HPDE6-E6E7 (cell line): ENCODE measurements at regions not wholly inside any gene's neighbourhood (a gene's known extent, or its start where the extent isn't known, plus 50 kb on each side); places are given as distances from the start of the nearest gene placed in this dataset.
"Not testable (repeated sequence)": the region's sequence is repeated elsewhere in the genome, so short reads cannot be mapped to it uniquely, and the experiment has no call there.

Experiments
- DNase-seq: peaks from one replicate; pipeline ENCODE4 v3.0.0; 2011; ENCODE audit warnings: missing footprints; ENCODE audit errors: extremely low spot score

DNA sequence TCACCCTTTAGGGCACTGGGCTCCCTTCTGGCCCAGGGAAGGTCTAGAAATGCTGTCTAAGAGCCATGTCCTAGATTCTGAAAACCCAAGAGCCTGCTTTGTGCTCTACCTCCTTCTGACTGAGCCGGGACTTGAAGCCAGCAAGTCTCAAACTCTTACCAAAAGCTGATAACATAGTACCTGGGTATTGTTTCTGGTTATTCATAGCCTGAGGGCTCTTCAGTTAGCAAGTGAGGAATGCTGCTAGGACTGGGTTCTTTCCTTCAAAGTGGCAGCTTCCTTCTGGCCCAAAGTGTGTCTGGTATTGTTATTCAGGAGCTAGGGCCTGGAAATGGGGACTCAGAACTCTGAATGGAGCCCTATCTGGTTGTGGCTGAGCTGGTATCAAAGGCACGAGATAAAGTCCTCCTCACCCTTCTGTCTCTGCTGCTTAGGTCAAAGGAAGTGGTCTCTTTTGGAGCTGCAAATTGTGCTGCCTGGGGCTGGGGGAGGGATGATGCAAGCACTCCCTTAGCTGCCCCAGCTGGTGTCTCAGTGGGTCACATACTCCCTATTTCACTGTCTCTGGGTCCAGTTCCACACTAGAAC lies 696.0 kb upstream of the CCDC179 start:
- no peak for DNase-seq

DNA sequence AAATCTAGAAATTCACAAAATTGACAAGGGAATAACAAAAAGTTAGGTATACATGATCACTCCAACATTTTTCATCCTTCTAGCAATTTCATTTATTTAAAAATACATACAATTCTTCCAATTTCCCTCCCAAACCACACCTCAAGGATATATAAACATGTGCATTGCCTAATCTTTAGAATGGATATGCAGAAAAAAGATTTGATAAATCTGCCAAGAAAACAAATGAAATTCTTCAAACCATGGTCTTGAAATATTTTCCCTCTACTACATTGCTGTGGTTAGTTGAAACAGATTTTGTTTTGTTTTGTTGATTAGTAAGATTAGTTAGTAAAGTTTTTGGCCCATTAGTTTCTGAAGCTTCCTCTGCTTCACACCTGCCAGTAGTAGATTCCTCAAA lies 703.3 kb upstream of the CCDC179 start:
- DNase-seq: no peak

DNA sequence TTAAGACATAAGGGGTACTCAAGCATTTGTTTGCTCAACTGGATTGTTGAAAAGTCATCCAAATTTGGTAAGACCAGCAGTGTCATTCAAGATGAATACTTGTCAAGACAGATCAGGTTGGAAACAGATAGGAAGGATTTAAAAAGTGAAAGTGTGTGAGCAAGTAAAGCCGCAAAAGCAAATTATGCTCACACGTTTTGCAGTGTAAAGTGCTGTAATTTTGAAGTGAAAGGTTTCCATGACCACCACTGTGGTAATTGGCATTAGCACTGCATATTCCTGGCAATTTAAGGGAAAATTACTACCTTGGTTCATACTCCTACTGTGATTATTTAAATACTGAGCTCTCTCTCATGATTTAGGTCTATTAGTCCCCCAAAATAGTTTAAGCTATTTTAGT lies 704.1 kb upstream of the CCDC179 start:
- no peak for DNase-seq

DNA sequence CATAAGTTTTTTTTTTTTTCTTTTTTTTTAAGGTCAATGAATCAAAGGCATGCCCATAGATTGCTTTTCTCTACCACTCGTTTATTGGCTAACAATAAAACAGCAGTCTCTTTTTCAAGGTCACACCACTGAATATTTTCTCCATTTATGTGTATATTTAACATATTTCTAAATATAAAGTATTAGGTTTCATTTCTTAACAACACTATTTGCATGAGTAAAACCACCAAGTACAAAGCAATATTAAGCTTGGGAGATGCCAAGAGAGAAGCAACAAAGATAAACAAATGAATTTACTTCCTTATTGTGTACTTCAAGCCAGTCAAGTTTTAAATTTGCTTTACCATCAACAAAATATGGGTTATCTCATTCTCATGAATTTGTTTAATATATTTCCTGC lies 708.9 kb upstream of the CCDC179 start:
- DNase-seq: no peak

DNA sequence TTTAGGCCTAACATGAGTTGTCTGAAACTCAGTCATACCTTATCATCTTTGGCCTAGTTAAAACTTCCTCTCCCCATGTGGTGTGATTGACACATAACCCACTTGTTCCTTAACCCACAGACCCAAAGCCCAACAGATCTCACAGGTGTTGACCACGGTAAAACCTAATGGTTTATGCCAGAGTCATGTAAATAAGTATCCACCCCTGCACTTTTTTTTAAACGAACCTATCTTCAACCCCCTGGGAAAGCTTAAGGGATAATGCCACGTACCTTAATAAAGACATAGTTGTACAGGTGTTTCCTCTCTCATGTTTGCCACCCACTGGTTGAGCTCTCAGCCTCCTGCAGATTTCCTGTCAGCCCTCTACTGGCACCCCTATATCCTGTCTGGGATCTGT lies 709.3 kb upstream of the CCDC179 start:
- no peak for DNase-seq

DNA sequence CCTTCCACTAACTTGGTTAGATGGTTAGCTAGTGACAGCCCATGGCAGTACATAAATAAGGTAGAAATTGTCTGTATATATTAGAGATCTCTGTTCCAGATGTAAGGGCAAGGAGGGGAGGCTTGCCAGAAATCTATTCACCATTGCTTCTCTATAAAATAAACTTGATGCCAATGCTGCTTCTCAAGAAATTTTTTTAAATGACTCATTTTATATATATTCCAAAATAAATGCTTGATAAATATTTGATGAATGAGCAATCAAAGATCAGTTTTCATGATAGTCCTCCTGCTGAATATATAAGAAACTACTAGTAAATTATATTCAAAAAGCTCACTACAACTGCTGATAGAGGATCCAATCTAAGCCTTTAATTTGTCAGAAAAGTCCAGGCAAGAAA lies 710.6 kb upstream of the CCDC179 start:
- DNase-seq: no peak

DNA sequence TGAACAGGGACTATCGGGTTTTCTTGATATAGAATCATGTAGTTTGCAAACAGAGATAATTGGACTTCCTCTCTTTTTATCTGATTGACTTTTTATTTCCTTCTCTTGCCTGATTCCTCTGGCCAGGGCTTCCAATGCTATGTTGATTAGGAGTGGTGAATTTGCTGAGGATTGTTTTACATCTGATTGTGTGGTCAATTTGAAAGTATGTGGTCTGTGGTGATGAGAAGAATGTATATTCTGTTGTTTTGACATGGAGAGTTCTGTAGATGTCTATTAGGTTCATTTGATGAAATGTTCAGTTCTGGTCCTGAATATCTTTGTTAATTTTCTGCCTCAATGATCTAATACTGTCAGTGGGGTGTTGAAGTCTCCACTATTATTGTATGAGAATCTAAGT lies 713.2 kb upstream of the CCDC179 start:
- DNase-seq: no peak

DNA sequence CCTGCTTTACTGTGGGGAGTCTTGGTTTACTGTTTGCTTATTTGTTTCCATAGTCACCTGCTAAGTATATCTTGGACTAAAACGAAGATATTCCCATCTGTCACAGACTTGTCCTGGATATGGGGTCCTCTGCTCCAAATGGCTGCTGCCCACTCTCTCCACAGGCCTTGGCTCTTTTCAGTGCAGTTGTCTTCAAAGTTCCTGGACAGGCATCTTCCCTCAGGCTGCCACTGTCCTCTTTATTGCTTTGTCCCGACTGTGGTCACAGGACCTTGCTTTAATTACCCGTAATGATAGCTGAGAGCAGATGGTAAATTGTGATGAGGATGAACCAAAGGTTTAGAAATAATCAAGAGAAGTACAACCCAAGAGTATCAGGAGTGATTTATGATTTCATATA lies 713.9 kb upstream of the CCDC179 start:
- no peak for DNase-seq

DNA sequence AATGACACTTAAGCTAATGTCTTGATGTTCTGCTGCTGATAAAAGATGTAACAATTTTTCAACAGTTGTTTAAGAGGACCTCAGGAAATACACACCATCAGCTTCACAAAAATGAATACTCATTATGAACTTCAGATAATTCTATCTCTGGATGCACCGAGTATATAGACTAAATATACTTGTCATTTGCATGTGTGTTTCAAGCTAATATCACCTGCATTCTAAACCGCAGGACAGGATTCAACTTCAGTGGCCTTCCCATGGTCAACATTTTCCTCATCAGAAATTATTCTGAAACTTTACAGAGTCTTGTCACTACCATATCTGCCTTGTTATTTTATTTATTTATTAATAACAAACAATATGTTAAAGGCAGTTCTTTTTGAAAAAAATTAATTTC lies 717.0 kb upstream of the CCDC179 start:
- no peak for DNase-seq

DNA sequence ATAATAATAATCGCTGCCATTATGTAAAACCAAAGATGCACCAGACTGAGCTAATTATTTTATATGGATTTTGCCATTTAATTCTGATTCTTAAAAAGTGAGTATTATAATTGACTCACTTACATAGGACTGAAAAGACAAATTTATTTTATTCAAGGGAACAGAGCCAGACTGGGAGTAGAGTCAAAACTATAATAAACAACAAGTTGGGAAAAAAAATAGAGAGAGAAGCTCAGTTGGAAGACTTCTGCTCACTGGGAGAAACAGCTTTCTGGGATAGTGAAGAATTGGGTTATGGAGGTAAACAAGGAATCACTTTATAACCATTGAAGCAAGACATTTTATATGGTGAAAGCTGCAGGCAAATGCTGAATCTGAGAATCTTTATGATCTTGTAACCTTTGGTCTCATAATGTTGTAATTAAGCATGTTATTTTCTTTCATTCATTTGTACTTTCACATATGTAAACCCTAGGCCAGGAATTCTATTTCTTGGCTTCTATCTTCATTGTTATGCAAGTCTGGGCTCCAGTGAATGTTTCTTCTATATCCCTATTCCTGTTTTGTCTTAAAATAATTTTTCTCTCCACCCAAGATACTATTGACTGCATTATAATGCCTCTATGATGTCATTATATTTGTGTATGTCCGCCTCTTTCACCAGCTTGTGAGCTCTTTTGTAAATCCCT lies 725.3 kb upstream of the CCDC179 start:
- DNase-seq: no peak

DNA sequence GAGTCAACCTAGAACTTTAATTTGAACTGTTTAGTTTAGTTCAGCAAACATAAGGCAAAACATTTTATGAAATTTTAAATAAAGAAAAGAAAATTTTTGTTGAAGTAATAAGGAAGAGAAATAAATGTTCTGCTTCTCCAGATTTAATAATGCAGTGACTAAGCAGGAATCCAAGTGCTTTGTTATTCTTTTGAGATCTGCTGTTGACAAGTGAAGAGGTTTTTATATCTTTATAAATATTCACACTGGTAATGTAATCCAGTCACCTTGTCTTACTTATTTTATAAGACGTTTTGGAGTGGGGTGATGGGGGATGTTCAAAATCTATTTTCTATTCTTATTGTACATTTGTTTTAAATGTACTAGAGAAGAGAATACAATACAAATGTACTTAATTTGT lies 725.9 kb upstream of the CCDC179 start:
- DNase-seq: no peak

DNA sequence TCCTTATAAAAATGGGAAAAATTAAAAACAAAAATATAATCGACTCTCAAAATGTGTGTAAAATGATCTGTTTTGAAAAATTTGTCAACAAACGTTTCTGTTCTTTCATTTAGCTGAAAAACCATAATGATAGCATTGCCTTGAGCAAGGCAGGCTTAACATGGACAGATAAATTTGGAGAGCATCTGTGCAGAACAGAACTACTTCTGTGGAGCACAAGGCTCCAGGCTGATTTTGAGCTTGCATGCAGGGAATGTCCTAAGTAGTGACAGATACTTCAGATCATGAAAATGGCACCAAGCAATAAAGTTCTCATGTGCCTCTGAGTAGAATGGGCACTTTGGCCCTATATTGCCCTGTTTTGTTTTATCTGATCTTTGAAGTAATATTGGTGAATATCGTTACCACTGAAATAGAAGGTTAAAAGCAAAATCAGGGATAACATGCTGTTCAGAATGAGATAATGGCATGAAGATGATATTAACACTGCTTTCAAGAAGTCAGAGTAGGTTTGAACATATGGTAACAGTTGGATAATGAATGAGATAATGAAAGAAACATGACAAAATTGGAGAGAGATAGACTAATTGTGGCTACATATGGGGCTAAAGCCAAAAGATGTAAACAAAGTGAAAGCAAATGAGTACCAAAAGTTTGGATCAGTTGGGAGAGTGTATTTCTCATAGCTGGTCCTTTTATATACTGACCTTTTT lies 730.5 kb upstream of the CCDC179 start:
- no peak for DNase-seq

DNA sequence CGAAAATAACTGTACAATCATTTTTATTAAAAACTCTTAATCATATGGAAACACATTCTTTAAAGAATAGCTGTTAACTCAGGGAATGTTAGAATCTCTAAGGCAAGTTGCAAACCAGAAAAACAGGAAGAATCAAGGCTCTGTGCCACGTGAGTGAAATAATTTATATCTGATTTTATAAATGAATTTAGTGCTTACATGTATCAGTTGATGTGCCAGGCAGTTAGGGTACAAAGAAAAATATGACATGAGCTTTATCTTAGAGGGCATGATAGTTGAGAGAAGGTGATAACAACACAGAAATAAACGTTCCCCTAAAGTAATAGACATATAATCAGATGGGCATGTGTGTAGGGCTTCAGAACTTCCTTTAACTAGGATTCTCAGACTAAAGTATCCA lies 734.5 kb upstream of the CCDC179 start:
- DNase-seq: no peak

DNA sequence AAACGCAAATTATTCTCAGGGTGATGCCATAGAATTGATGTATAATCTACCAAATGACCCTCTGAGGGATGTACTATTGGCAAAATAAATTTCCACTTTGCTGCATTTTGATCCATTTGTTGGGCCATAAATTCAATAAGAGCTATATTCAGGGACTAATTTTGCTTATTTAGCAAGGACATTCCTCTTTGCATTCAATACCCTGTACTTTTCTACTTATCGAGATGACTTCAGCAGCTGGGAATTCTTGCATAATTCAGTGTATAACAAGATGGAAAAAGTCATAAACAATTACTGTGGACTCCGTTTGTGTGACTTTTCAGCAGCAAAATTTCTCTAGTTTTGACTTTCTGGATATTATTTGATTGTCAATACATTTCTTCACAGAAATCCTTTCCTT lies 744.7 kb upstream of the CCDC179 start:
- DNase-seq: no peak

DNA sequence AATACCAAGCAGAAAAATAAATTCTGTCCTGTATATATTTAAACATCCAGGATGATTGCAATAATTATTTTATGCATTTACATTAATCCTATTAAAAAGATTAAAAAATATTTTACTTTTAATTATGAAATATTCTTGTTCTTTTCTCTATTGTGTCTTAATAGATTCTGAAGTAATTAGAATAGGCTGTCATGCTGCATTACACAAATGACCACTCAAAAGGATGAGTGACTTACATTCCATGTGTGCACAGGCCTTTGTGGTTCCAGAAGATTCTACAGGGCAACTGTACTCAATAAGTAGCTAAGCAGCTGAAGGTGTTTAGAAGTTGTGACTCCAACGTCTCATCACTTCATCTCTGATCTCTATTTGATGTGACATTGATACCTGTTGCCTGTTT lies 745.9 kb upstream of the CCDC179 start:
- DNase-seq: no peak

DNA sequence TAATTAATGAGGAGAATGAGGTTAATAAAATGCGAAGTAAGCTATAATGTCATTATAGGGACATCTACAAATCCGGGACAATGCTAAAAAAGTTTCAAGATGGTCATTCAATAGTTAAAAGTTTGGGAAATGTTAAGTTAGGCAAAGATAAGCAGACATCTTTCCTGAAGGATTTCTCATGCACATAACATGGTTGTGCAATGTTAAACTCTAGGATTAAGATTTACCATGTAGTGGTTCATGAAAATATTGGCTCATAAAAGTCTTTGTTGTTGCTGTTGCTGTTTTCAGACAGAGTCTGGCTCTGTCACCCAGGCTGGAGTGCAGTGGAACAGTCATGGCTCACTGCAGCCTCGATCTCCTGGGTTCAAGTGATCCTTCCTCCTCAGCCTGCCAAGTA lies 751.5 kb upstream of the CCDC179 start:
- DNase-seq: no peak

DNA sequence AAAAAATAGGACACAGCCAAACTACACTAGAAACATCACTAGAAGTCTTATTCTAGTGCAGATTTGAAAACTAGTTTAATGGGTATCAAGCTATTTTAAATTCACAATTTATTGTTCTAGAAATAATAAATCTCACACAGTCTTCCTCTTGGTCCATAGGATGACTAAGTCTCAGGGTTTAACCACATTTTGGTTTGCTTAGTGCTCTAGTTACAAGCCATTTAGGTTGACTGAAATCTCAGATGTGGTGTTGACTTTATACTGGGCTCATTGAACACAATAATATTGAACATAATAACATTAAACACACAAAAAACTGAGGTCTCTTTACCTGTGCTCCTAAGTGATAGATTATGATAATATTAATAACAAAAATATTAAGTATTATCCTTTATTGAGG lies 760.3 kb upstream of the CCDC179 start:
- no peak for DNase-seq

DNA sequence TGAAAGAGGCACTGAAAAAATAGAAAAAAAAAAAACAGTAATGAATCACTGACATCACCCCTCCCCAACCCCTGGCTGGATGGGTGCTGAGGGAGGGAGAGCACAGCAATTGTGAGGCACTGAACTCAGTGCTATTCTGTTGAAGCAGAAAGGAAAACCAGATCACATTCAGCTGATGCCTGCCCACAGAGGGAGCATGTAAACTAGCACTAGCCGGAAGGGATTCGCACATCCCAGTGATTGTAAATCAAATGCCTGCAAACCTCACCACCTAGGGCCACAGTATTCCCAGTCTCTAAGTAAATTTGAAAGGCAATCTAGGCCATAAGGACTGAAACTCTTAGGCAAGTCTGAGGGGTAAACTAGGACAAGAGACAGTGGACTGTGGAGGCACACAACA lies 772.0 kb upstream of the CCDC179 start:
- no peak for DNase-seq

DNA sequence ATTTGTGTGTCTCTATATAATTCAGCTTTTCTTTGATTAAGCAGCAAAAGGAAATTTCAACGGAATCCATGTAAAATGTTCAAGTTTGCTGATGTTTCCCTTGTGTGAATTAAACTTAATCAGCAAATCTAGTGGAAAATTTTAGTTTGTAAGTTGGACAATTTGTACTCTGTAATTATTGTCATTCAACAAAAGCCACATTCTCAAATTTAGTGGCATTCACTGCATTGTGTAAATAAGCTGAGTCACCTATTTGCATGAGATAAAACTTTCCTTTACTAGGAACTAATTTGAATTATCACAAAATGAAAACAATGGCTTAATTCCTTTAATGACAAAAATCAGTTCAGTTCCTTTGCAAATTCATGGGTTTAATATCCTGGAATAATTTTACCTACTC lies 784.2 kb upstream of the CCDC179 start:
- no peak for DNase-seq

DNA sequence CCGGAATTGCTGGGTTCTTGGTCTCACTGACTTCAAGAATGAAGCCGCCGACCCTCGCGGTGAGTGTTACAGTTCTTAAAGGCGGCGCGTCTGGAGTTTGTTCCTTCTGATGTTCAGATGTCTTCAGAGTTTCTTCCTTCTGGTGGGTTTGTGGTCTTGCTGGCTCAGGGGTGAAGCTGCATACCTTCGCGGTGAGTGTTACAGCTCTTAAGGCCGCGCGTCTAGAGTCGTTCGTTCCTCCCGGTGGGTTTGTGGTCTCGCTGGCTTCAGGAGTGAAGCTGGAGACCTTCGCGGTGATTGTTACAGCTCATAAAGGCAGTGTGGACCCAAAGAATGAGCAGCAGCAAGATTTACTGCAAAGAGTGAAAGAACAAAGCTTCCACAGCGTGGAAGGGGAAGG lies 792.1 kb upstream of the CCDC179 start:
- not testable (repeated sequence) for DNase-seq

DNA sequence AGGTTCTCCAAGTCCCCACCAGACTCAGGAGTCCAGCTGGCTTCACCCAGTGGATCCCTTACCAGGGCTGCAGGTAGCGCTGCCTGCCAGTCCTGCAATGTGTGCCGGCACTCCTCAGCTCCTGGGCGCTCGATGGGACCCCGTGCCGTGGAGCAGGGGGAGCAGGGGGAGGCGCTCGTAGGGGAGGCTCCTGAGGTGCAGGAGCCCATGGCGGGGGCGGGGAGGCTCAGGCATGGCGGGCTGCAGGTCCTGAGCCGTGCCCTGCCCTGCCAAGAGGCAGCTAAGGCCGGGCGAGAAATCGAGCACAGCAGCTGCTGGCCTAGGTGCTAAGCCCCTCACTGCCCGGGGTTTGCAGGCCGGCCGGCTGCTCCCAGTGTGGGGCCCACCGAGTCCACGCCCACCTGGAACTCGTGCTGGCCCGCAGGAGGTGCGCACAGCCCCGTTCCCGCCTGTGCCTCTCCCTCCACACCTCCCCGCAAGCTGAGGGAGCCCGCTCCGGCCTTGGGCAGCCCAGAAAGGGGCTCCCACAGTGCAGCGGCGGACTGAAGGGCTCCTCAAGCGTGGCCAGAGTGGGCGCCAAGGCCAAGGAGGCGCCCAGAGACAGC lies 792.9 kb upstream of the CCDC179 start:
- DNase-seq: no peak

DNA sequence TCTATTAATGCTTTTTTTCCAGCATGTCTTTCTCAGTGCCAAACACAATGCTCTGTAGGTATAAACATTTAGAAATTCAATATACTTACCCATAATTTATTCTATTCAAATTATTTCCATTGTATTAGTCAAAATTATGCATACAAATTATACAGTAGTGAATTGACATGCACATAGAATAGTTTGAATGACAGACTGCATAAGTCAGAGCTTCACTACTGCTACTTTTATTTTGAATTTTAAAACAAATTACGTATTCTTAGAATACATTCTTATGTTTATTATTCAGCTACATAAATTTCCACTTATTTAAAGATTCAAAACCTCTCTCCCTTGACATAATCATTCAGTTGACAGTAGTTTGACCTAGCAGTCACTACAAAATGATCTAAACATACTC lies 808.0 kb upstream of the CCDC179 start:
- no peak for DNase-seq

DNA sequence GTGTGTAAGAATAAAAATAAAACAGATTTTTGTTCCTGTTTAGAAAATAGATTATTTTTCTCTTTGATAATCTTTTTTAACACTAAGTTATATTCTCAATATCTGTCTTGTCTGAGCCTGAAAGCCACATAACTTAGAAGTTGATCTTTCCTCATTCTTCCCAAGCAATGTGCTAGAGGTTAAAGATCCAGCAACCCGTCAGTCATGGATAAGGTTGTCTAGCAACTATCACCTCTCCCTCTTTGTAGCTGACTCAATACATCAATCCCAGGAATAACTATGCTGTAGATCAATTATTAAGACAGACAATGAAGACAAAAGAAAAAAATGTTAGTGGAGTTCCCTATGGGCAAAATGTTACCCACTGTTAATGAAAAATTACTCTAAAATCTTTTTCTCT lies 813.1 kb upstream of the CCDC179 start:
- no peak for DNase-seq
